Karpas-422 (cell line): ENCODE measurements at regions not wholly inside any gene's neighbourhood (a gene's known extent, or its start where the extent isn't known, plus 50 kb on each side); places are given as distances from the start of the nearest gene placed in this dataset.
"Not testable (repeated sequence)": the region's sequence is repeated elsewhere in the genome, so short reads cannot be mapped to it uniquely, and the experiment has no call there.

Experiments used
- DNase-seq: peaks from one replicate; pipeline ENCODE4 v3.0.0-alpha.2; 2015
- H2AFZ ChIP-seq: fragments of 200-600 bp; sonication (generic); 2 replicates; pipeline ENCODE4 v1.6.1; 2014; ENCODE audit warnings: antibody characterized with exemption, low read length, mixed read lengths
- H3K27ac ChIP-seq: fragments of 200-600 bp; sonication (generic); 2 replicates; pipeline ENCODE4 v1.5.1; 2014; ENCODE audit warnings: mild to moderate bottlenecking, low read length, moderate library complexity
- H3K27me3 ChIP-seq: fragments of 200-600 bp; sonication (generic); 2 replicates; pipeline ENCODE4 v1.6.1; 2014; ENCODE audit warnings: low read length, mixed read lengths
- H3K36me3 ChIP-seq: fragments of 200-600 bp; sonication (generic); 2 replicates; pipeline ENCODE4 v1.6.1; 2014; ENCODE audit warnings: low read length, mixed read lengths; ENCODE audit not compliant: insufficient read depth
- H3K4me1 ChIP-seq: fragments of 200-600 bp; sonication (generic); 2 replicates; pipeline ENCODE4 v1.6.1; 2014; ENCODE audit warnings: mild to moderate bottlenecking, low read length, mixed read lengths
- H3K4me2 ChIP-seq: fragments of 200-600 bp; sonication (generic); 2 replicates; pipeline ENCODE4 v1.6.1; 2014; ENCODE audit warnings: low read length, low read depth, mild to moderate bottlenecking; ENCODE audit not compliant: poor library complexity, severe bottlenecking
- H3K4me3 ChIP-seq: fragments of 200-600 bp; sonication (generic); 2 replicates; pipeline ENCODE4 v1.5.1; 2014; ENCODE audit warnings: mild to moderate bottlenecking, antibody characterized with exemption, low read length, mixed read lengths
- H3K79me2 ChIP-seq: fragments of 200-600 bp; sonication (generic); 2 replicates; pipeline ENCODE4 v1.6.1; 2014; ENCODE audit warnings: mild to moderate bottlenecking, low read length, mixed read lengths
- H3K9ac ChIP-seq: fragments of 200-600 bp; sonication (generic); 2 replicates; pipeline ENCODE4 v1.6.0; 2014; ENCODE audit warnings: low read length
- H3K9me2 ChIP-seq: fragments of 200-600 bp; sonication (generic), shearing (Covaris generic); replicated peaks from 2 replicates; pipeline ENCODE4 v1.6.0; 2014; ENCODE audit warnings: mild to moderate bottlenecking, low read length, moderate library complexity; ENCODE audit not compliant: insufficient read depth
- H3K9me3 ChIP-seq: fragments of 300-700, 200-600 bp; sonication (generic); 2 replicates; pipeline ENCODE4 v1.6.1; 2014; ENCODE audit warnings: low read length, mixed read lengths
- H4K20me1 ChIP-seq: fragments of 200-600 bp; sonication (generic); 2 replicates; pipeline ENCODE4 v1.6.1; 2014; ENCODE audit warnings: mild to moderate bottlenecking, antibody characterized with exemption, low read length, low read depth; ENCODE audit not compliant: insufficient read depth

GRCh38 chr11:33527738-33528137 is 172.9 kb downstream of the C11orf91 start:
- not testable (repeated sequence) for H3K79me2 ChIP-seq, H3K4me2 ChIP-seq, H3K27ac ChIP-seq, H3K27me3 ChIP-seq, H3K36me3 ChIP-seq, H2AFZ ChIP-seq, H3K4me3 ChIP-seq, DNase-seq, H4K20me1 ChIP-seq, H3K4me1 ChIP-seq, H3K9me3 ChIP-seq, H3K9me2 ChIP-seq, H3K9ac ChIP-seq

- Histone ChIP-seq H3K79me2 (no peaks in the 10 kb centered on the region), H3K9me2 (no peaks in the 10 kb centered on the region)
Measured at GRCh38 chr11:33525789-33526188, 174.8 kb downstream of the C11orf91 start.

GRCh38 chr11:33521384-33521783 is 179.2 kb downstream of the C11orf91 start:
- no peak overlapping the region for H2AFZ ChIP-seq
- DNase-seq = no peak
- no peaks in the 10 kb centered on the region for H3K9me2 ChIP-seq
- H3K36me3 ChIP-seq = no peaks in the 10 kb centered on the region
- no peaks in the 10 kb centered on the region for H3K4me1 ChIP-seq
- no peaks in the 10 kb centered on the region for H3K9me3 ChIP-seq
- H3K9ac ChIP-seq = no peak overlapping the region
- H4K20me1 ChIP-seq = no peaks in the 10 kb centered on the region
- no peaks in the 10 kb centered on the region for H3K79me2 ChIP-seq
- no peak overlapping the region for H3K27ac ChIP-seq
- H3K27me3 ChIP-seq = no peaks in the 10 kb centered on the region
- H3K4me3 ChIP-seq = no peak overlapping the region
- no peak overlapping the region for H3K4me2 ChIP-seq

More at GRCh38 chr11:33525789-33526188, 174.8 kb downstream of the C11orf91 start:
- Histone ChIP-seq H3K4me3 (no peak overlapping the region), H3K4me1 (no peaks in the 10 kb centered on the region), H3K9ac (no peak overlapping the region), H3K27me3 (no peaks in the 10 kb centered on the region), H3K36me3 (no peaks in the 10 kb centered on the region), H3K4me2 (no peak overlapping the region), H4K20me1 (no peaks in the 10 kb centered on the region), H2AFZ (no peak overlapping the region), H3K27ac (no peak overlapping the region), H3K9me3 (peaks cover 4% of the 10 kb centered on the region; the same call in 1 of the 2 replicates)
- DNase-seq = no peak

- Histone ChIP-seq H3K36me3 (no peaks in the 10 kb centered on the region), H3K9ac (no peak overlapping the region), H3K79me2 (no peaks in the 10 kb centered on the region), H3K4me1 (no peaks in the 10 kb centered on the region), H3K9me3 (no peaks in the 10 kb centered on the region), H3K4me3 (no peak overlapping the region), H2AFZ (no peak overlapping the region), H3K4me2 (no peak overlapping the region), H3K27ac (no peak overlapping the region), H4K20me1 (no peaks in the 10 kb centered on the region), H3K27me3 (no peaks in the 10 kb centered on the region), H3K9me2 (no peaks in the 10 kb centered on the region)
- no peak for DNase-seq
Measured at GRCh38 chr11:33520112-33520511, 180.5 kb downstream of the C11orf91 start.

- 0 out of 2 replicates have a peak, but pooled peaks cover 3% of the 10 kb centered on the region for H4K20me1 ChIP-seq
- H3K9ac ChIP-seq = no peak overlapping the region
- no peaks in the 10 kb centered on the region for H3K9me3 ChIP-seq
- no peaks in the 10 kb centered on the region for H3K4me1 ChIP-seq
- no peaks in the 10 kb centered on the region for H3K27me3 ChIP-seq
- H3K4me2 ChIP-seq = no peak overlapping the region
- no peak for DNase-seq
- no peaks in the 10 kb centered on the region for H3K36me3 ChIP-seq
- H3K27ac ChIP-seq = no peak overlapping the region
- no peak overlapping the region for H2AFZ ChIP-seq
- H3K4me3 ChIP-seq = no peak overlapping the region
- no peaks in the 10 kb centered on the region for H3K79me2 ChIP-seq
- H3K9me2 ChIP-seq = no peaks in the 10 kb centered on the region
Measured at GRCh38 chr11:33515347-33515746, 185.3 kb downstream of the C11orf91 start.

GRCh38 chr11:33514079-33514925 is 186.3 kb downstream of the C11orf91 start:
- Histone ChIP-seq H3K9ac (no peak overlapping the region), H2AFZ (no peak overlapping the region), H3K27ac (no peak overlapping the region), H3K79me2 (no peaks in the 10 kb centered on the region), H3K9me3 (no peaks in the 10 kb centered on the region), H3K9me2 (no peaks in the 10 kb centered on the region), H3K4me2 (no peak overlapping the region), H3K4me3 (no peak overlapping the region), H3K36me3 (no peaks in the 10 kb centered on the region), H3K27me3 (no peaks in the 10 kb centered on the region), H4K20me1 (0 out of 2 replicates have a peak, but pooled peaks cover 3% of the 10 kb centered on the region), H3K4me1 (no peaks in the 10 kb centered on the region)
- DNase-seq = no peak

GRCh38 chr11:33509632-33510031 is 191.0 kb downstream of the C11orf91 start:
- no peak for DNase-seq

GRCh38 chr11:33507967-33508366 is 192.7 kb downstream of the C11orf91 start:
- no peaks in the 10 kb centered on the region for H3K79me2 ChIP-seq
- no peak overlapping the region for H3K9ac ChIP-seq
- no peak for DNase-seq
- H3K4me1 ChIP-seq = no peaks in the 10 kb centered on the region
- H4K20me1 ChIP-seq = 0 out of 2 replicates have a peak, but pooled peaks cover 3% of the 10 kb centered on the region
- no peaks in the 10 kb centered on the region for H3K27me3 ChIP-seq
- no peak overlapping the region for H3K4me2 ChIP-seq
- H3K27ac ChIP-seq = no peak overlapping the region
- H3K36me3 ChIP-seq = no peaks in the 10 kb centered on the region
- H3K9me2 ChIP-seq = no peaks in the 10 kb centered on the region
- no peaks in the 10 kb centered on the region for H3K9me3 ChIP-seq
- H3K4me3 ChIP-seq = no peak overlapping the region
- no peak overlapping the region for H2AFZ ChIP-seq

More at GRCh38 chr11:33509632-33510031, 191.0 kb downstream of the C11orf91 start:
- H3K27me3 ChIP-seq = no peaks in the 10 kb centered on the region
- no peaks in the 10 kb centered on the region for H3K4me1 ChIP-seq
- H3K36me3 ChIP-seq = no peaks in the 10 kb centered on the region
- H3K9ac ChIP-seq = no peak overlapping the region
- no peak overlapping the region for H3K27ac ChIP-seq
- no peak overlapping the region for H3K4me2 ChIP-seq
- no peak overlapping the region for H3K4me3 ChIP-seq
- H3K79me2 ChIP-seq = no peaks in the 10 kb centered on the region
- no peak overlapping the region for H2AFZ ChIP-seq
- H4K20me1 ChIP-seq = 0 out of 2 replicates have a peak, but pooled peaks cover 3% of the 10 kb centered on the region
- H3K9me3 ChIP-seq = no peaks in the 10 kb centered on the region
- H3K9me2 ChIP-seq = no peaks in the 10 kb centered on the region
